ENCODE measurements at regions not wholly inside any gene's neighbourhood (a gene's known extent, or its start where the extent isn't known, plus 50 kb on each side); places are given as distances from the start of the nearest gene placed in this dataset.

DNA sequence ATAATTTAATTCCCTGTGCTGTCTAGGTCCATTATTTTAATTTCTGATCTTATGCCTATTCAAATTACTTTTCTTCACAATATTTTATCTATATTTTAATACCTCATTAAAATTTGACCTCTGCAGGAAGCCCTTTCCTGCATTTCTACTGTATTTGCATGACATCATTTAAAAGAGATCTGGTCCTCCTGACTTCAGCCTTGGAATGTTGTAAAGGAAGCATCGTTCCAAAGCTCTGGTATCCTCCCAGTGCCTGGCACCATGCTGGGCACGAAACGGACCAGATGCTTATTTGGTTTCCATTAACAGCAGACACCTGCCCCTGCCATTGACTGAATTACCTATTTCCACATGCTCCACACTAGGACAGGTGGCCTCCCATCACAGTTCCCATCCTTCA is 247.5 kb downstream of the KLF6 start:
- Histone ChIP-seq H3K36me3 (no peaks in the 10 kb centered on the region), H3K4me3 (no peak overlapping the region), H3K27ac (no peak overlapping the region), H3K27me3 (no peaks in the 10 kb centered on the region), H3K9me3 (no peaks in the 10 kb centered on the region), H3K4me1 (peaks cover 18% of the 10 kb centered on the region)
- TF ChIP-seq POLR2A (IDR thresholded peaks at IDR 0.05) (no peak), POLR2AphosphoS5 (IDR thresholded peaks at IDR 0.05; ENCODE audit: insufficient read depth in 1 of 2, low read depth in 1 of 2) (no peak), CTCF (IDR thresholded peaks at IDR 0.05) (no peak)
- intact Hi-C loops (cut with DNase I) = no loop called here
- DNase-seq (ENCODE audit: extremely low spot score in 2 of 2) = no peak

- Histone ChIP-seq H3K36me3 (no peaks in the 10 kb centered on the region), H3K4me3 (no peak overlapping the region), H3K4me1 (peaks cover 14% of the 10 kb centered on the region), H3K27me3 (no peaks in the 10 kb centered on the region), H3K27ac (no peak overlapping the region), H3K9me3 (no peaks in the 10 kb centered on the region)
- no peak for DNase-seq (ENCODE audit: extremely low spot score in 2 of 2)
- intact Hi-C loops (cut with DNase I) = no loop called here
- TF ChIP-seq POLR2AphosphoS5 (IDR thresholded peaks at IDR 0.05; ENCODE audit: insufficient read depth in 1 of 2, low read depth in 1 of 2) = no peak
- TF ChIP-seq POLR2A (IDR thresholded peaks at IDR 0.05) = no peak
- TF ChIP-seq CTCF (IDR thresholded peaks at IDR 0.05) = no peak
Measured at GRCh38 chr10:3535001-3535400, 250.0 kb downstream of the KLF6 start.

DNA sequence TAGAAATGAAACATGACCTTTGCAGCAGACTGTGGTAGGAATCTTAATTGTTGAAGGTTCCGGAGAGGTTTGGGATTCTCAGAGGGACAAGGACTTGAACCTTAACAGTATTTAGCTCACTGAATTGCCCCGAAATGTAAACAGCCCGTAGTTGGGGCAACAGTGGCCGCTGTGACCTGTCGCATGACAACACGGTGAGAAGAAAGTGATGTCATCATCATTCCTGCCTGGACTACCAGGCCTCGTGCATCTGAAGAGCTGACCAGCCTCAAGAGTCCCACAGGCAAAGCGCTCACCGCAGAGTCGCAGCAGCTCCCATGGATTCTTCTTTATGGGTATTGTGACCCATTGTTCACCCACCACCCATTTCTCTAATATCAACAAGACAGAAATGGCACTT is 250.6 kb downstream of the KLF6 start:
- intact Hi-C loops (cut with DNase I) = no loop called here
- DNase-seq (ENCODE audit: extremely low spot score in 2 of 2) = no peak
- no peak overlapping the region for H3K4me3 ChIP-seq
- no peak overlapping the region for H3K27ac ChIP-seq
- TF ChIP-seq POLR2AphosphoS5 (IDR thresholded peaks at IDR 0.05; ENCODE audit: insufficient read depth in 1 of 2, low read depth in 1 of 2) (no peak), POLR2A (IDR thresholded peaks at IDR 0.05) (no peak), CTCF (IDR thresholded peaks at IDR 0.05) (no peak)
- H3K36me3 ChIP-seq = no peaks in the 10 kb centered on the region
- peaks cover 13% of the 10 kb centered on the region for H3K4me1 ChIP-seq
- no peaks in the 10 kb centered on the region for H3K27me3 ChIP-seq
- no peaks in the 10 kb centered on the region for H3K9me3 ChIP-seq

- intact Hi-C loops (cut with DNase I) = no loop called here
- Histone ChIP-seq H3K27ac (no peak overlapping the region), H3K9me3 (no peaks in the 10 kb centered on the region), H3K36me3 (no peaks in the 10 kb centered on the region), H3K4me1 (peaks cover 14% of the 10 kb centered on the region), H3K4me3 (no peak overlapping the region), H3K27me3 (no peaks in the 10 kb centered on the region)
- no peak for DNase-seq (ENCODE audit: extremely low spot score in 2 of 2)
- no peak for TF ChIP-seq POLR2AphosphoS5 (IDR thresholded peaks at IDR 0.05; ENCODE audit: insufficient read depth in 1 of 2, low read depth in 1 of 2)
- no peak for TF ChIP-seq POLR2A (IDR thresholded peaks at IDR 0.05)
- TF ChIP-seq CTCF (IDR thresholded peaks at IDR 0.05) = no peak
Measured at GRCh38 chr10:3533296-3533695, 251.7 kb downstream of the KLF6 start.

DNA sequence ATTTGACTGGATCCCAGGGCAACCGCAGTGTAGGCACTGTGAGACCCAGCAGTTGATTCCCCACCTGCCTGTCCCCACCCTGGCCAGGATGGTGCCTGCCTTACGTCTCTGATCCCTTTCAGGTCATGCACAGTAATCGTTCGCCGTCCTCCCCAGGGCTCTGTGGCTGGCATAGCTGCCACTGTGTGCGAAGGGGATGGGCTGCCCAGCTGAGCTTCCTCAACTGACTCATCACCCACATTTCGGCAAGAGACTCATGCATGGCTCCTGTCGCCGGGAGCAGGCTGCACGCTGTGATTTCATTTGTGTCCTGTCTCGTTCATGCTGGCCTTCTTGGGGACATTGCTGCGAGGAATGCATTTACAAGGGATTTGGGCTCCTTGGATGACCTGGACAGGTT is 252.4 kb downstream of the KLF6 start:
- H3K9me3 ChIP-seq = no peaks in the 10 kb centered on the region
- no peaks in the 10 kb centered on the region for H3K36me3 ChIP-seq
- peaks cover 20% of the 10 kb centered on the region for H3K4me1 ChIP-seq
- intact Hi-C loops (cut with DNase I) = no loop called here
- no peak for DNase-seq (ENCODE audit: extremely low spot score in 2 of 2)
- no peak overlapping the region for H3K4me3 ChIP-seq
- no peaks in the 10 kb centered on the region for H3K27me3 ChIP-seq
- no peak overlapping the region for H3K27ac ChIP-seq
- TF ChIP-seq POLR2AphosphoS5 (IDR thresholded peaks at IDR 0.05; ENCODE audit: insufficient read depth in 1 of 2, low read depth in 1 of 2) (no peak), POLR2A (IDR thresholded peaks at IDR 0.05) (no peak)

- no peak overlapping the region for H3K27ac ChIP-seq
- TF ChIP-seq POLR2AphosphoS5 (IDR thresholded peaks at IDR 0.05; ENCODE audit: insufficient read depth in 1 of 2, low read depth in 1 of 2) (no peak), CTCF (IDR thresholded peaks at IDR 0.05) (no peak), POLR2A (IDR thresholded peaks at IDR 0.05) (no peak)
- no peaks in the 10 kb centered on the region for H3K36me3 ChIP-seq
- peaks cover 27% of the 10 kb centered on the region for H3K4me1 ChIP-seq
- no peak for DNase-seq (ENCODE audit: extremely low spot score in 2 of 2)
- no peaks in the 10 kb centered on the region for H3K9me3 ChIP-seq
- H3K27me3 ChIP-seq = no peaks in the 10 kb centered on the region
- H3K4me3 ChIP-seq = no peak overlapping the region
- intact Hi-C loops (cut with DNase I) = no loop called here
Measured at GRCh38 chr10:3531670-3532069, 253.3 kb downstream of the KLF6 start.

Data from vagina (tissue), 2 donors.